ENCODE measurements at regions not wholly inside any gene's neighbourhood (a gene's known extent, or its start where the extent isn't known, plus 50 kb on each side); places are given as distances from the start of the nearest gene placed in this dataset.
A peak's percentile ranks its signal among the peaks of the same experiment; 100 is the strongest.

GRCh38 chr10:110355141-110355831, 50.6 kb upstream of the SMNDC1 start:
- no peak for DNase-seq (ENCODE audit: low spot score)
- no peak for FAIRE-seq

- no peak for DNase-seq (ENCODE audit: low spot score)
- FAIRE-seq, result no peak
Observed at GRCh38 chr10:110355922-110356627, 51.4 kb upstream of the SMNDC1 start.

DNA sequence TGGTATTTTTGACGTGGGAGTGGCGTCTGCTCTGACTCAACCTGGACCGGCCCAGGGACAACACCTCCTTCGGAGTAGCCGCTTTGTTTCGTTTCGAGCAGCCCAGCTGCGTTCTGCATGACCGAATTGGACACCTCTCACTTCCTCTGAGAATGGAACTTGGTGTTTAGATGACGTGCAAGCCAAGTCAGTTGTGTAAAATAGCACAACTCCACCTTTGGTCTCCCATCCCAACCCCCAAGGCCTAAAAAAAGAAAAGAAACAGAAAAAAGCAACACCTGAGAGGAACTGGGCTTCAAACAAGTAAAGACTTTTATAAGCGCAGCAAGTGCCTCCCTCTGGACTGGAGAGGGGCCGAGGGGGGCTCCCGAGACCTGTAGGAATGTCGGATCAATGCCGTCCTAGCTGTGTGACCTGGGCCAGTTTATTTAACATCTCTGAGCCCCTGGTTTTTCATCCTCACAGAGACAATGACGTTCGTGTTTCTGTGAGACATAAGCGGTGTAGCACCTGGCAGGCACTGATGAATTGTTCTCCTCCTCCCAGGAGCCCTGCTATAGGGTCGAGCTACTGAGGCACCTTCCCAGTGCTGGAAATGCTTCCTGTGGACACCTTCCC, 52.0 kb upstream of the SMNDC1 start:
- FAIRE-seq (peak; percentile 83), DNase-seq (ENCODE audit: low spot score) (peak; percentile 90)

- DNase-seq (ENCODE audit: low spot score) (peak; percentile 71), FAIRE-seq (no peak)
Observed at GRCh38 chr10:110357252-110357780, 52.6 kb upstream of the SMNDC1 start.

GRCh38 chr10:110357871-110358270, 53.2 kb upstream of the SMNDC1 start:
- DNase-seq (ENCODE audit: low spot score), result no peak
- no peak for FAIRE-seq

GRCh38 chr10:110358278-110358677, 53.6 kb upstream of the SMNDC1 start:
- FAIRE-seq, result no peak

DNA sequence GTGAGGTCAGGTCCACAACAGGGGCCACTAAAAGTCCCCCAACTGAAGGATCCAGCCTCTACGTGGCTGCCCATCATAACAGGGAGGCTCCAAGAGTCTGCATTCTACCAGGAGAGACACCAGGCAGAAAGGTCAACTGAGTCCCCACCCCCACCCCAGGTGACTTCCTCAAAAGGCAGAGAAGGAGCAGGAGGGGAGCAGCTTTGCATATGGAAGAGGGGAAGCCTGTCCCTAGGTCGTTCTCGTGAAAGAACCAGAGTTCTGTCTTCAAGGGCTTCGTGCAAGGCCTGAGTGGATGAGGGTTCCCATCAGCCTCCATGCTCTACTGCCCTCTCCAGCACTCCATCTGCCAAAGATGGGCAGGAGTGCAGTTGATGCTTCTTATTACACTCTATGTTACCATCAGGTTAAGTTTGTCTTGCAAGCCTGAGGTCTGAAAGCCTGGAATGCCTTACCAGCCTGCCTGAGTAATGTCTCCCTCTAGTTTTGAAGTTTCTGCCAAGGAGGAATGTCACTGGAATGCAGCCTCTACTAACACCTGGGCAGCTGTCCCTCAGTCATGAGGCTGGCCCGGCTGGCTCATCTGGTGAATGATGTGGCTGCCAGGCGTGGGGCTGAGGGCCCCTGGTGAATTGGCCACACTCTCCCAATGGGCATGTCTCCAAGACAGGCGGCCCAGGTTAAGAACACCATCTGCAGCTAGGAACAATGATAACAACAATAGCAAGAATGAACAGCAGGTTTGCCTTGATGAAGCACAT, 54.3 kb upstream of the SMNDC1 start:
- FAIRE-seq (no peak), DNase-seq (ENCODE audit: low spot score) (peak; percentile 65)

More at GRCh38 chr10:110358278-110358677, 53.6 kb upstream of the SMNDC1 start:
- DNase-seq (ENCODE audit: low spot score), result no peak

DNA sequence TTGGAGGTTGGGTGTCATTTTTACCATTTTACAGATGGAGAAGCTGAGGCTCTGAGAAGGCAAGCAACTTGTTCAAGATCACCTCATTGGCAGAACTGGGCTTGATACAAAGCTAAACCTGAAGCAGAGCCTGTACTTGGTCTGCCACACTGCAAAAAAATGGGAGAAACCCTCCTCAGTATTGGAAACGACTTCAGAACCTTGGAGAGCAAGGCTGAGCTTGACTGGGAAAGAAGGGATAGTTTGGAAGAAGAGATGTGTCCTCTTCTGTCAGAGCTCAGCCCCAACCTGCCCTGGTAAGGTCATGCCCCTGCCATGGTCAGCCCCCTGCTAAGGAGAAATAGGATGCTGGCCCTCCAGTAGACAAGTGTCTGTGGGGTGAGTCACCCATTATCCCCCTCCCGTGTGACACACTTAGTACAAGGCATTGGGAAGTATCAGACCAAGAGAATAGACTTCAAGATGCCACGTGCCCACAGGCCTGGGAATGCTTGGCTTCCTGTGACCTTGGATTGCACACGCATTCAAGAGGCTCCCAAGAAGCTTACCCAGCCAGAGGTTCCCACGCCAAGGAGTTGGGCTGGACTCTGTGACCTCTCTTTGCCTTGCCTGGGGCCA, 56.2 kb upstream of the SMNDC1 start:
- DNase-seq (ENCODE audit: low spot score) (peak; percentile 72), FAIRE-seq (no peak)

- DNase-seq (ENCODE audit: low spot score), result no peak
- no peak for FAIRE-seq
Observed at GRCh38 chr10:110361800-110362456, 57.2 kb upstream of the SMNDC1 start.

DNA sequence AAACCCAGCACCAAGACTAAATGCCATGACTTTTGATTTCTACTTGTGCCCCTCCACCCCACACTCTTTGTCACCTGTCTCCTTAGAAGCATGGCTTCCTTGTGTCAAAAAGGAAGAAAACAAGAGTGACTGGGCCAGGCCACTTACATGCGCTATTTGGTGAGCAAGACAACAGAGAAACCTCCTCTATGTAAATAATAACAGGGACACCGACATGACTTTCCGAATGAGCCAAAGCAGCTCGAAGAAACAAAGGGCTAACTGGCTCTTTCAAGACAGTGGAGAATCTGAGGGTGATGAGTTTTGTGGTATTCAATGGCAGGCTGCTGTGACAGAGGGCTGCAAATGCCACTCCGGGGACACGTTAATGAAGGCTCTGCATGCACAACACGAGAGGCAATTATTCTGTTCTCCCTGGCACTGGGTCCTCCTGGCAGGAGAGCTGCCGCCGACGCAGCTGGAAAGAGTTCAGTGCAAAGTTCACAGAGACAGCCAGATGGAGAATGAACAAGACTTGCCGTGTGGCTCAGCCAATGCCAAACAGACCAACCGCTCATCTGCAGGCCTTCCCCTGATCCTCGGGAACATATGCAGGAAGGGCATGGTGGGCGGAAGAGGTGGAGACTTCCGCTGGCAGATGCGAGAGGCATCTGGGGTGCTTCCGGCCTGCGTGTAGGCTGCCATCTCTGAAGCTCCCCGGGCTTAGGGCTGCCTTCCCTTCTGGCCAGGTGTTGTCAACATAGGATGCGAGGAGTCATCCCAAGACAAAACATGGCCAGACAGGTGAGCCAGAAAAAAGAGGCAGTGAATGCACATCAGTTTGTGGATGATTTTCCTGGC, 59.1 kb upstream of the SMNDC1 start:
- FAIRE-seq (no peak), DNase-seq (ENCODE audit: low spot score) (no peak)

- FAIRE-seq (no peak), DNase-seq (ENCODE audit: low spot score) (peak; percentile 31)
Observed at GRCh38 chr10:110364531-110364937, 59.8 kb upstream of the SMNDC1 start.

DNA sequence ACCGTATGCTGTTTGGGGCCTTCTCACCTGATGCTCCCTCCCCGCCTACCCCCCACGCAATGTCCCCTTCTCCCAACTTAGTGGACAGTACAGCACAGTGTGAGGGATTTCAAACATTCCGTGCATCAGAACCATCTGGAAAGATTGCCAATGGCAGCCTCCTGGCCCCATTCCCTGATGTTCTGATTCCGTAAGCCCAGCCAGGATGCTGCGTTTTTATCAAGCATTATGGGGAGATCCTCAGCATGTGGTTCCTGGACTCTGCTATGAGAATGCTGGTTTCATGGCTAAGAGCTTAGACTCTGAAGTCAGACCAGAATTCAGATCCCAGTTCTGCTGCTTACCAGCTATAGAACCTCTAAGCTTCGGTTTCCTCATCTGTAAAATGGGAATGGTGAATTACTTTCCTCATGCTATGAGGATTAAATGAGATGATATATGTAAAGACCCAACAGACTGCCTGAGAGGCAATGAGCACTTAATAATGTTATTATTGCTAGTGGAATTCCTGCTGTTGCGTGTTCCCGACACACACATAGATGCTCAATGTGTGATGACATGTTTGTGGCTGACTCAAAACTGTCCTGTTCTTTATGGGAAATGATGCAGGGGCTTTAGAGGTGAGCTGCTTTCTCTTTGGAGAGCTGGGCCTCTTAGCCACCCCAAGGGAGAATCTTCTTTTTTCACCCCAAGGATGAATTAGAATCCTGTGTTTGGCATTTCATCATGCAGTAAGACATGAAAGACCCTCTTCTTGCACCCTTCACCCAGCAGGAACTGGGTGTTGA, 60.8 kb upstream of the SMNDC1 start:
- no peak for DNase-seq (ENCODE audit: low spot score)
- no peak for FAIRE-seq

- DNase-seq (ENCODE audit: low spot score) (no peak), FAIRE-seq (no peak)
Observed at GRCh38 chr10:110366635-110367034, 61.9 kb upstream of the SMNDC1 start.

GRCh38 chr10:110368002-110368401, 63.3 kb upstream of the SMNDC1 start:
- FAIRE-seq (no peak), DNase-seq (ENCODE audit: low spot score) (peak; percentile 43)

- no peak for FAIRE-seq
- DNase-seq (ENCODE audit: low spot score), result no peak
Observed at GRCh38 chr10:110368556-110368955, 63.8 kb upstream of the SMNDC1 start.

GRCh38 chr10:110370006-110370405, 65.3 kb upstream of the SMNDC1 start:
- DNase-seq (ENCODE audit: low spot score) (no peak), FAIRE-seq (no peak)

DNA sequence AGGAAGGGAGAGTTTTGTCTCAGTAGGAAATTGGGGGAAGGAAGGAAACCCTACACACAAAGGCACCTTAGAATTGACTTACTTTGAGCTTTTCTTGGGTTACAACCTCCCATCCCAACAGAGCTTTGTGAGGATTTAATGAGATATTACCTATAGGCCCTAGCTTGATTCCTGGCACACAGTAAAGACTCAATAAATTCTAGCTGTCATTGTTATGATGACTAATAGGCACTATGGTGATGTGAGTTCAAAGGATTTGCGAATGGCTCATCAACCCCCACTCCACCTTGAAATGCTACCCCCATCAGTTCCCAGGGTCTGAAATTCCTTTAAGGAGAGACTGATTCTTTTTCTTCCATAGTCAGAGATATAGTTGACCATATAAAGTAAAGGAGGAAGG, 67.9 kb upstream of the SMNDC1 start:
- DNase-seq (ENCODE audit: low spot score), result peak; percentile 79
- FAIRE-seq, result peak; percentile 71

- FAIRE-seq, result no peak
Observed at GRCh38 chr10:110373059-110373458, 68.3 kb upstream of the SMNDC1 start.

More at GRCh38 chr10:110373059-110373458, 68.3 kb upstream of the SMNDC1 start:
- peak; percentile 66 for DNase-seq (ENCODE audit: low spot score)

Measured in RCC 7860 (cell line).